ENCODE measurements at regions not wholly inside any gene's neighbourhood (a gene's known extent, or its start where the extent isn't known, plus 50 kb on each side); places are given as distances from the start of the nearest gene placed in this dataset.

GRCh38 chr14:40452674-40453073 lies 1020.4 kb upstream of the FBXO33 start:
- no peak for TF ChIP-seq CTCF (IDR thresholded peaks at IDR 0.05)
- no peak for TF ChIP-seq POLR2A (IDR thresholded peaks at IDR 0.05)
